PC-9 (cell line): ENCODE measurements at regions not wholly inside any gene's neighbourhood (a gene's known extent, or its start where the extent isn't known, plus 50 kb on each side); places are given as distances from the start of the nearest gene placed in this dataset.

Experiments used
- EZH2 ChIP-seq: fragments of 200-600 bp; sonication (generic); IDR thresholded peaks from 2 replicates; pipeline ENCODE4 v1.8.0; 2017; ENCODE audit warnings: antibody characterized with exemption, low read depth
- TF ChIP-seq, protein P1 (sequence below): fragments of 200-600 bp; sonication (generic); conservative IDR thresholded peaks from 2 replicates; pipeline ENCODE4 v1.6.1; 2017; ENCODE audit warnings: mixed run types, antibody characterized with exemption, mild to moderate bottlenecking, moderate library complexity

DNA sequence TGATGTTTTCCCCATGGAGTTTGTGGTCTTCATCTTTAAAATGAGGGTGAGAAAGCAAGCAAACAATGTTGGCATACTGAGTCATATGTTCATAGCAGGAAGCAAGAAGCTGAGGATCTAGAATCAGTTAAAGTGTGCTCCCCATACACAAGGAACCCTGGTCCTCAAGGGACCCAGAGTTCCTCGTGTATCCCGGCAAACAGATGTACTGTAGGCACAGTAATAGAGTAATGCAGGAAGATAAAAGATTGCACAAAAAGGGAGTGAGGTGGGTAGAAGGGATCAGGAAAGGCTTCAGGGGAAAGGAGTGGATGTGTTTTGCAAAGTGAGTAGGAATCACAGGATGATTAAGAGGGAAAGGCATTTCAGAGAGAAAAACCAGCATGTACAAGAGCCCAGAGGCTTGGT lies 412.3 kb upstream of the CDH11 start:
- TF ChIP-seq, protein P1, sequence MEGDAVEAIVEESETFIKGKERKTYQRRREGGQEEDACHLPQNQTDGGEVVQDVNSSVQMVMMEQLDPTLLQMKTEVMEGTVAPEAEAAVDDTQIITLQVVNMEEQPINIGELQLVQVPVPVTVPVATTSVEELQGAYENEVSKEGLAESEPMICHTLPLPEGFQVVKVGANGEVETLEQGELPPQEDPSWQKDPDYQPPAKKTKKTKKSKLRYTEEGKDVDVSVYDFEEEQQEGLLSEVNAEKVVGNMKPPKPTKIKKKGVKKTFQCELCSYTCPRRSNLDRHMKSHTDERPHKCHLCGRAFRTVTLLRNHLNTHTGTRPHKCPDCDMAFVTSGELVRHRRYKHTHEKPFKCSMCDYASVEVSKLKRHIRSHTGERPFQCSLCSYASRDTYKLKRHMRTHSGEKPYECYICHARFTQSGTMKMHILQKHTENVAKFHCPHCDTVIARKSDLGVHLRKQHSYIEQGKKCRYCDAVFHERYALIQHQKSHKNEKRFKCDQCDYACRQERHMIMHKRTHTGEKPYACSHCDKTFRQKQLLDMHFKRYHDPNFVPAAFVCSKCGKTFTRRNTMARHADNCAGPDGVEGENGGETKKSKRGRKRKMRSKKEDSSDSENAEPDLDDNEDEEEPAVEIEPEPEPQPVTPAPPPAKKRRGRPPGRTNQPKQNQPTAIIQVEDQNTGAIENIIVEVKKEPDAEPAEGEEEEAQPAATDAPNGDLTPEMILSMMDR: no peak
- no peak for TF ChIP-seq EZH2
